GM12873 (cell line): ENCODE measurements at regions not wholly inside any gene's neighbourhood (a gene's known extent, or its start where the extent isn't known, plus 50 kb on each side); places are given as distances from the start of the nearest gene placed in this dataset.

Experiments
- CTCF ChIP-seq: IDR thresholded peaks from 2 replicates; pipeline ENCODE4 v1.5.1; 2012; ENCODE audit warnings: low read depth, mild to moderate bottlenecking, moderate library complexity, low read length, control low read depth; ENCODE audit not compliant: insufficient read depth; ENCODE audit errors: missing control alignments

- no peak for TF ChIP-seq CTCF
Observed at GRCh38 chr10:55747244-55747643, 613.8 kb downstream of the ZWINT start.

GRCh38 chr10:55746002-55746401 lies 615.1 kb downstream of the ZWINT start:
- TF ChIP-seq CTCF: no peak

GRCh38 chr10:55742487-55742886 lies 618.6 kb downstream of the ZWINT start:
- no peak for TF ChIP-seq CTCF

- peak; percentile 33 for TF ChIP-seq CTCF
Observed at GRCh38 chr10:55740767-55741166, 620.3 kb downstream of the ZWINT start.

GRCh38 chr10:55740110-55740509 lies 620.9 kb downstream of the ZWINT start:
- no peak for TF ChIP-seq CTCF

- TF ChIP-seq CTCF: no peak
Observed at GRCh38 chr10:55734112-55734511, 626.9 kb downstream of the ZWINT start.

- TF ChIP-seq CTCF: no peak
Observed at GRCh38 chr10:55704950-55705349, 656.1 kb downstream of the ZWINT start.

- peak; percentile 52 for TF ChIP-seq CTCF
Observed at GRCh38 chr10:55668326-55668922, 692.6 kb downstream of the ZWINT start.
